Activated naive CD8-positive, alpha-beta T cell treated with anti-CD3 and anti-CD28 coated beads, Interleukin-2, amount 10 ng/mL, durations not matched to agents 7 days and 5 days (primary cell): ENCODE measurements at regions not wholly inside any gene's neighbourhood (a gene's known extent, or its start where the extent isn't known, plus 50 kb on each side); places are given as distances from the start of the nearest gene placed in this dataset.

ENCODE experiments used
- ATAC-seq: fragments of 150-1000 bp; cut with Tn5 transposase; one replicate; pipeline ENCODE4 v1.10.0; 2021; ENCODE audit warnings: low read depth, moderate library complexity
- POLR2A ChIA-PET: fragments of 350-600 bp; sonication (Branson Sonifier 250); formaldehyde crosslinking; loops from one replicate; lab custom pipeline; 2021; ENCODE audit warnings: antibody characterized with exemption; lab: Charles Lee
- DNase-seq: peaks from one replicate; pipeline ENCODE4 v3.0.0; 2021
- H3K27ac Mint-ChIP-seq: one replicate; pipeline ENCODE4 v1.8.0; 2022; ENCODE audit warnings: mild to moderate bottlenecking, mixed read lengths
- H3K27me3 Mint-ChIP-seq: one replicate; pipeline ENCODE4 v1.8.0; 2022; ENCODE audit warnings: mild to moderate bottlenecking, moderate library complexity, mixed read lengths
- H3K36me3 Mint-ChIP-seq: one replicate; pipeline ENCODE4 v1.8.0; 2021; ENCODE audit warnings: mild to moderate bottlenecking, mixed read lengths
- H3K4me1 Mint-ChIP-seq: one replicate; pipeline ENCODE4 v1.8.0; 2021; ENCODE audit warnings: mixed read lengths
- H3K4me3 Mint-ChIP-seq: one replicate; pipeline ENCODE4 v1.8.0; 2022; ENCODE audit warnings: mild to moderate bottlenecking, moderate library complexity, mixed read lengths
- H3K9me3 Mint-ChIP-seq: one replicate; pipeline ENCODE4 v1.8.0; 2021; ENCODE audit warnings: mixed read lengths

DNA sequence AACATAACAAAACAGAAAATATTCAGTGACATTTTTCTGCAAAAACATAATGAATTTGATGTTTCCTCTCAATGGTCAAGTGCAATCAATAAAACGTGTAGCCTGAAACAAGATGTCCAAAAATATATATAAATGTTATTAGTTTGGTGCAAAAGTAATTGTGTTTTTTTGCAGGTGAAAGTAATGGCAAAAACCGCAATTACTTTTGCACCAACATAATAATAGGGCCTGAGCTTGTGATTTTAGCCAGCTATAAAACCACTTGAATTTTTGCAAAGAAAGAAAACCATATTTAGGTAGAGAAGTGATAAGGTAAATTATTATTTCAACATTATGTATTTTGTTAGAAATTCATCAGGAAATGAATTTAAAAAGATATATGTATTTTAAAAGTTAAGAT lies 475.3 kb upstream of the AMOT start:
- no peaks in the 10 kb centered on the region for H3K9me3 Mint-ChIP-seq
- H3K36me3 Mint-ChIP-seq, result no peaks in the 10 kb centered on the region
- H3K27ac Mint-ChIP-seq, result no peak overlapping the region
- H3K4me1 Mint-ChIP-seq, result no peaks in the 10 kb centered on the region
- ATAC-seq (no peak), DNase-seq (no peak)
- H3K4me3 Mint-ChIP-seq, result no peak overlapping the region
- POLR2A ChIA-PET, result no interaction called here
- H3K27me3 Mint-ChIP-seq, result no peaks in the 10 kb centered on the region

DNA sequence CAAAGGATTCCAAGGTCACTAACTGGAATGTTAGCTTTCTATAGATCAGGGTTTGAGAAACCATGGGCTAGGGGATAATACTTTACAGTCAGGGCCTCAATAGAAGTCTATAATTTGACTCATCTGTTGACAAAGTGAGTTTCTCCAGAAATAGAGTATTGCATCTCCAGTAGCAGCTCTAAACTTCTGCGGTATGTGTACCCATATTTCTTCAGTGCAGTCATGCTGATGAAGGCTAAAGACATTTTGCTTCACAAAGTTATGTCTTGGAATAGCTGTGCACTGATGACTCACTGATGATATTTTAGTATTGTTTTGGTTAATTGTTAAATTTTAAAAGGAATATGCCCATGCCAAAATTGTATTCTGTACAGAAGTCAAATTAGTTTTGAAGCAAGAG lies 464.9 kb upstream of the AMOT start:
- Mint-ChIP-seq H3K4me3 (no peak overlapping the region), H3K27me3 (no peaks in the 10 kb centered on the region), H3K27ac (no peak overlapping the region), H3K9me3 (peaks cover 2% of the 10 kb centered on the region), H3K4me1 (no peaks in the 10 kb centered on the region), H3K36me3 (no peaks in the 10 kb centered on the region)
- POLR2A ChIA-PET, result no interaction called here
- ATAC-seq (no peak), DNase-seq (no peak)

DNA sequence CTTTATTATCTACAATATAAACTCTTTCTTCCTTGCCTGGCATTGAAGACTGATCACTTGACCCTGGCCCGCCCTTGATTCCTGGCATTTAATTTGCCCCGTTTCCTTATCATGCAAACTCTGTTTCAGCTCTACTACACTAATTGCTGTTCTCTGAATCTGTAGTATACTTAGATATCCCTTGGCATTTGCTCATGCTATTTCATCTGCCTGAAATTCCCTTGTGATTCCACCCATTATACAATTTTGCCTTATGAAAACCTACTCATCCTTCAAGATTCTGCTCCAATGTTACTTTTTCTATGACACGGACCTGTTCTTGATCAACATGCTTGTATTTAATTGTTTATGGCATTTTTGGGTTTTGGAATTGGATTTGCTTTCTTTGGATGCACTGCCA lies 459.9 kb upstream of the AMOT start:
- H3K27ac Mint-ChIP-seq, result no peak overlapping the region
- no peaks in the 10 kb centered on the region for H3K36me3 Mint-ChIP-seq
- ATAC-seq, result no peak
- POLR2A ChIA-PET, result no interaction called here
- no peaks in the 10 kb centered on the region for H3K4me1 Mint-ChIP-seq
- DNase-seq, result no peak
- no peaks in the 10 kb centered on the region for H3K27me3 Mint-ChIP-seq
- H3K4me3 Mint-ChIP-seq, result no peak overlapping the region
- peaks cover 3% of the 10 kb centered on the region for H3K9me3 Mint-ChIP-seq

DNA sequence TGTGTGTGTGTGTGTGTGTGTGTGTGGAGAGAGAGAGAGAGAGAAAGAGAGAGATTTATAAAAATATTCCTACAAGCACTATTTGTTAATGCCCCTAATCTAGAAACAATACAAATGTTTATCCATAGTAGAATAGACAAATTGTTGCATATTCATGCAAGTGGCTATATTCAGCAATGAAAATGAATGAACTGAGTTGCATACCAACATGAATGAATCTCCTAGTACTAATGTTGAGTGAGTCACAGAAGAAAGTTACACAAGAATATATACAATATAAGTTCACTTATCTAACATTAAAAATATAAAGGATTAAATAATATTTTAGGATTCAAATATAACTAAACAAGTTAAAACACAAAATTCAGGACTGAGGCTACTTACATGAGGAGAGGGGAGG lies 456.8 kb upstream of the AMOT start:
- ATAC-seq (no peak), DNase-seq (no peak)
- H3K4me1 Mint-ChIP-seq, result no peaks in the 10 kb centered on the region

DNA sequence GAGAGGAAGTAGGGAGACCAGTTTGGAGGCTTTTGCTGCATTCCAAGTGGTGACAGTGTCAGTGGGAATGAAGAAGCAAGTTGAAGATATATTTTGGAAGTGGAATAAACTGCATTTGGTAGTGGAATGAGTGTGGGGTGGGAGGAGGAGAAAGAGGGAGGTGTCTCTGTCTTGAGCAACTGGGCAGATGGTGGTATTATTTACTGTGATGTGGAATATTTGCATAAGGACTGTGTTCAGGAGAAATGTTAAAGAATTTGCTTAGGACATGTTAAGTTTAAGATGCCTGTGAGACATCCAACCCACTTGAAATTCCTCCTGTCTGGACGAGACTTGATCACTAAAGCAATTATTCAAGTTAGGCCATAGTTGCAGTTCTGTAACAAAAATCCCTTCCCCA lies 448.9 kb upstream of the AMOT start:
- Mint-ChIP-seq H3K36me3 (no peaks in the 10 kb centered on the region), H3K27ac (no peak overlapping the region), H3K4me3 (no peak overlapping the region), H3K9me3 (no peaks in the 10 kb centered on the region), H3K27me3 (no peaks in the 10 kb centered on the region), H3K4me1 (no peaks in the 10 kb centered on the region)
- ATAC-seq (no peak), DNase-seq (no peak)
- POLR2A ChIA-PET, result no interaction called here

More for the DNA sequence above, 456.8 kb upstream of the AMOT start:
- H3K36me3 Mint-ChIP-seq, result no peaks in the 10 kb centered on the region
- no peak overlapping the region for H3K4me3 Mint-ChIP-seq
- H3K9me3 Mint-ChIP-seq, result peaks cover 3% of the 10 kb centered on the region
- POLR2A ChIA-PET, result no interaction called here
- H3K27ac Mint-ChIP-seq, result no peak overlapping the region
- H3K27me3 Mint-ChIP-seq, result no peaks in the 10 kb centered on the region

DNA sequence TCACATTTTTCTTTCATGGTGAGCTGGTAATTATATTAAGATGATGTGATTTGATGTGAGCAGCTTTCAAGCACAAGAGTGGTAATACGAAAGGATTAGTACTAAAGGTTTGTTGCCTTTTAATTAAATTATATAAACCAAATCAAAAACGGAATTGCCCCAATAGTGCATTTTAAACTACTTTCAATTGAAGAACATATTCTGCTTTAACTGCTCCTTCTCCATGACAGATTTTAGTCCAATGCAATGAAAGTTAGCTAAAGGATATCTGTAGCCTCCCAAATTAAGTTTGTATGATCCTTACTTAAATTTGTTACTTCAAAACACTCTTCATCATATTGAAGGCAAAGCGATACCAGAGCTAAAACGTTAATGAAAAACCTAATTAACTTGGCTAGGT lies 447.1 kb upstream of the AMOT start:
- Mint-ChIP-seq H3K4me1 (no peaks in the 10 kb centered on the region), H3K27me3 (no peaks in the 10 kb centered on the region), H3K9me3 (no peaks in the 10 kb centered on the region), H3K4me3 (no peak overlapping the region), H3K36me3 (no peaks in the 10 kb centered on the region), H3K27ac (no peak overlapping the region)
- no peak for DNase-seq
- POLR2A ChIA-PET, result no interaction called here
- no peak for ATAC-seq

DNA sequence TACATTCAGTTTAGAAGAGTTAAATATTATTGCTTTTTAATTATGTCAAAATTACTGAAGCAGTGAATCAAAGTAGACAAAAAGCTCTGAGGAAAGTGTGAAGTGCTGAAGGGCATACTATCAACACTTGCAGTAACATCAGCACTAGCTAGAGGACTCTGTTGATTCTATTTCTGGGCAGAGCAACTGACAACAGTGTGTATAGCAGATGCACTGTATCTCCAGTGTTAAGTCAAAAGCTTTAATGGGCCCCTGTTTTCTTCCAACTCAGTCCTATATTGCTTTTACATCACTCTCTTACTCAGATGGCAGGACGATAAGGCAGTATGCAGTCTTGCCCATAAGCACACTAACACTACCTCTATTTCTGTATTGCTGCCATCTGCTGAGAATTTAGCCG lies 435.2 kb upstream of the AMOT start:
- DNase-seq, result no peak
- Mint-ChIP-seq H3K4me1 (no peaks in the 10 kb centered on the region), H3K9me3 (no peaks in the 10 kb centered on the region), H3K27ac (no peak overlapping the region), H3K27me3 (no peaks in the 10 kb centered on the region), H3K36me3 (no peaks in the 10 kb centered on the region), H3K4me3 (no peak overlapping the region)
- POLR2A ChIA-PET, result no interaction called here
- ATAC-seq, result no peak

DNA sequence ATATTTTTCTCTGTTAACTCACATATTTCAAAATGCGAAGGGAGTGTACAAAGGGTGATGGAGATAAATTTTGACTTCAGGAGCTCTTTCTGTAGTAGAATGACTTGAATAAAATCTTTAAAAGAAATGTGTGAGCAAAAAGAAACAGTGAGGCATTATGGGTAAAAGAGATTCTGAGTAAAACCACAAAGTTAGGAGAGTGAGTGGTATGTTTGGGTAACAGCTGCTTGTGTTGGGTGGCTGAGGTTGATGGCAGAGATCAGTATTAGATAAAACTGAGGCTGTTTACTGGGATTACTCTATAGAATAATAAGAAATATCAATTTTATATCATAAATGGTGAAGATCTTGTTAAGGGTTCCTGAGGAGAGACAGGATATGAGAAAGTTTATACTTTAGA lies 434.2 kb upstream of the AMOT start:
- no peaks in the 10 kb centered on the region for H3K4me1 Mint-ChIP-seq
- no peak overlapping the region for H3K27ac Mint-ChIP-seq
- H3K4me3 Mint-ChIP-seq, result no peak overlapping the region
- no peaks in the 10 kb centered on the region for H3K9me3 Mint-ChIP-seq
- ATAC-seq (no peak), DNase-seq (no peak)
- H3K27me3 Mint-ChIP-seq, result no peaks in the 10 kb centered on the region
- no peaks in the 10 kb centered on the region for H3K36me3 Mint-ChIP-seq
- POLR2A ChIA-PET, result no interaction called here

DNA sequence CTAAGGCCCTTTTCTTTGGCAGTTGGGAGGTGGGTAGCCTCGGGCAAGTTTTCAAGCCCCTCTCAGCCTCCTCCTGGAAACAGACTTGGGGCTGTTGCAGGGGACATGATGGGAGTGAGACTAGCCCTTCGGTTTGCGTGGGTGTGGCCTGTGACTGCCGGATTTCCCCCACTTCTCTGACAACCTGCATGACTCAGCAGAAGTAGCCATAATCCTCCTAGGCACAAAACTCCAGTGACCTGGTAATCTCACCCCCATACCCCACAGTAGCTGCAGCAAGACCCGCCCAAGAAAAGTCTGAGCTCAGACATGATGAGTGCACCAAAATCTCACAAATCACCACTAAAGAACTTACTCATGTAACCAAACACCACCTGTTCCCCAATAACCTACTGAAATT lies 433.7 kb upstream of the AMOT start:
- Mint-ChIP-seq H3K27me3 (no peaks in the 10 kb centered on the region), H3K27ac (no peak overlapping the region), H3K36me3 (no peaks in the 10 kb centered on the region), H3K4me3 (no peak overlapping the region), H3K9me3 (no peaks in the 10 kb centered on the region), H3K4me1 (no peaks in the 10 kb centered on the region)
- ATAC-seq (no peak), DNase-seq (no peak)
- POLR2A ChIA-PET, result no interaction called here

DNA sequence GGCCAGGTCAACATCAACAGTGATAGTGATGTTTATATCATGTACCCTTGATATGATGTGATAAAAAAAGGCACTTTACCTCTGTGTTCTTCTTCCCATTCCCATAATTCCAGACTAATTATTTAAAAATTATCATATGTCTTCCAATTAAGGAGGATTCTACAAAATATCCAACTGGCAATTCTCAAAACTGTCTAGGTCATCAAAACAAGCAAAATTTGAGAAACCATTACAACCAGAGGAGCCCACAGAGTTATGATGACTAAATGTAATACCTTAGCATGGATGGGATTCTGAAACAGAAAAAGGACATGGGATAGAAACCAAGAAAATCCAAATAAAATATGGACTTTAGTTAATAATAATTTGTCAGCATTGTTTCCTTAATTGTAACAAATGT lies 428.6 kb upstream of the AMOT start:
- H3K27ac Mint-ChIP-seq, result no peak overlapping the region
- DNase-seq (no peak), ATAC-seq (no peak)
- H3K4me1 Mint-ChIP-seq, result no peaks in the 10 kb centered on the region
- POLR2A ChIA-PET, result no interaction called here
- no peak overlapping the region for H3K4me3 Mint-ChIP-seq
- H3K27me3 Mint-ChIP-seq, result no peaks in the 10 kb centered on the region
- no peaks in the 10 kb centered on the region for H3K9me3 Mint-ChIP-seq
- H3K36me3 Mint-ChIP-seq, result no peaks in the 10 kb centered on the region

DNA sequence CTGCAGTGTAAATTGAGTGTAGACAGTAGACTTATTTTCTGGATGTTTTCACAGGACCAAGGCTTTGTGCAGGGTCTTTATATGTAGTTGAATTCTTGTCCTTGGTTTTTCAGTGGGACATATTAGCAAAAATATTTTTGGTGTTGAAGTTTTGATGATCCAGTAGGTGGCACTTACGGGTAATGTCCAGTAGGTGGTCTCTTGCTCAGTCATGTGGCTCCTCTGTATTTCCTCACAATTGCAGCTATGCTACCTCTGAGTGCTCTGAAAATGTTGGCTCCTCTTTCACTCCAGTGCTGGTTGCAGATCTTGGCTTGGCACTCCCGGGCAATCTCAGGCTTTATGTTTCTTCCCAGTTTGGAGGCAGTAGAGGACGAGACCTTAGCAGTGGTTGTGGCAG lies 419.8 kb upstream of the AMOT start:
- ATAC-seq (no peak), DNase-seq (no peak)
- POLR2A ChIA-PET, result no interaction called here
- H3K9me3 Mint-ChIP-seq, result no peaks in the 10 kb centered on the region
- no peaks in the 10 kb centered on the region for H3K4me1 Mint-ChIP-seq
- H3K27ac Mint-ChIP-seq, result no peak overlapping the region
- no peaks in the 10 kb centered on the region for H3K36me3 Mint-ChIP-seq
- no peak overlapping the region for H3K4me3 Mint-ChIP-seq
- no peaks in the 10 kb centered on the region for H3K27me3 Mint-ChIP-seq

DNA sequence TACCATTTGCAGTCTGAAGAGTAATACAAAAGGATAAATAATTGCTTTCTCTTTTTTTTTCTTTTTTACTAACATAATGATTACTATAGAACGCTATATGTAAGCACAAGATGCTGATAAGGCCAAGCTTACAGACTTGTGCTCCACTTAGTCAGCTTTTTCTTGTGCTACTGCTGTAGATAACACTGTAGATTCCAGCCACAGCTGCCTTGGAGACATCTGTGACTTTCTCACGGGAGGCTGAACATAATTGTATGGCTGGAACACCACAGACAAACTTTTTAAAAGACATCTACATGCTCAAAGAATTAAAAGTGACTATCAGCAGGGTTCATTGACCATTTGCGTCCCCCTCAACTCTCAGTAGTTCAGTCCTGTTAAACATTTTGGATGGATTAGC lies 381.7 kb upstream of the AMOT start:
- Mint-ChIP-seq H3K36me3 (no peaks in the 10 kb centered on the region), H3K4me1 (no peaks in the 10 kb centered on the region), H3K27me3 (no peaks in the 10 kb centered on the region), H3K27ac (no peak overlapping the region), H3K4me3 (no peak overlapping the region), H3K9me3 (peaks cover 3% of the 10 kb centered on the region)
- ATAC-seq (no peak), DNase-seq (no peak)
- POLR2A ChIA-PET, result no interaction called here

DNA sequence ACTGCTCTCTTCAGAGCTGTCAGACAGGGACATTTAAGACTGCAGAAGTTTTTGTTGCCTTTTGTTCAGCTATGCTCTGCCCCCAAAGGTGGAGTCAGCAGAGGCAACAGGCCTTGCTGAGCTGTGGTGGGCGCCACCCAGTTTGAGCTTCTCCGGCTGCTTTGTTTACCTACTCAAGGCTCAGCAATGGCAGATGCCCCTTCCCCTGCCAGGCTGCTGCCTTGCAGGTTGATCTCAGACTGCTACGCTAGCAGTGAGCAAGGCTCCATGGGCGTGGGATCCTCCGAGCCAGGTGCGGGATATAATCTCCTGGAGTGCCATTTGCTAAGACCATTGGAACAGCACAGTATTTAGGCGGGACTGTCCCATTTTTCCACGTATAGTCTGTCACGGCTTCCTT lies 371.4 kb upstream of the AMOT start:
- no peaks in the 10 kb centered on the region for H3K4me1 Mint-ChIP-seq
- H3K9me3 Mint-ChIP-seq, result peaks cover 7% of the 10 kb centered on the region
- DNase-seq (no peak), ATAC-seq (no peak)
- H3K27ac Mint-ChIP-seq, result no peak overlapping the region
- no peaks in the 10 kb centered on the region for H3K36me3 Mint-ChIP-seq
- H3K27me3 Mint-ChIP-seq, result no peaks in the 10 kb centered on the region
- POLR2A ChIA-PET, result no interaction called here
- no peak overlapping the region for H3K4me3 Mint-ChIP-seq

DNA sequence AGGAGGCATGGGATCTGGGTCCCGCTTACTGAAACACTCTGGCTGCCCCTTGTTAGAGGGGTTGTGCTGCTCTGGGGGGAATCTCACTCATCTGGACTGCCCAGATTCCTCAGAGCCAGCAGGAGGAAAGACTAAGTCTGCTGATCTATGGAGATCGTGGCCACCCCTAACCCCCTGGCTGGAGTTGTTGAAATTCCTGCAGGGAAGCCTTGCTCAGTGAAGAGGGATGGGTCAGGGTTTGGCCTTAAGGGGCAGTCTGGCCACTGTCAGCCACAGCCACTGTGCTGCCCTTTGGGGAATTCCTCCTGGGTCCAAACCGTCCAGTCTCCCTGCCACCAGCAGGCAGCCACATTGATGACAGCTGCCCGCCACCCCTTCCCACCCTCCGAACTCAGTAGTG lies 362.0 kb upstream of the AMOT start:
- no peaks in the 10 kb centered on the region for H3K36me3 Mint-ChIP-seq
- no peak for ATAC-seq
- no peaks in the 10 kb centered on the region for H3K27me3 Mint-ChIP-seq
- H3K27ac Mint-ChIP-seq, result no peak overlapping the region
- DNase-seq, result no peak
- peaks cover 3% of the 10 kb centered on the region for H3K9me3 Mint-ChIP-seq
- H3K4me1 Mint-ChIP-seq, result no peaks in the 10 kb centered on the region
- no peak overlapping the region for H3K4me3 Mint-ChIP-seq
- POLR2A ChIA-PET, result no interaction called here

DNA sequence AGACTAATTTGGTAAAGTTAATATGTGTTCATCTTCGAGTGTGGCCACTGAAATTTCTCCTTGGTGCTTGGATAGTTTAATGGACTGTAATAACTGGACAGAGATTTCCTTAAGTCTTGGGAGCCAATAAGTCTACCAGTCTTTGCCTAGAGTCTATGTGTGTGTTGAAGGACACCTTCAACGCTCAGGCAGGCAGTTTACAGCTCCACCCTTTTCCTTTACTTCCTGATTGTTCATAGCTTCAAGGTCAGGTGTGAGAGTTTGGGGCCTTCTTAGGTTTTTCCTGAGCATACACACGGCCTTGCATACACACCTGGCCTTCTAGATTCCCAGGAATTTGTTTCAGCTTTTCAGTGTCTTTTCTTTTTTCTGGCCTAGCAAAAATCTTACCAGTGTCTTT lies 355.3 kb upstream of the AMOT start:
- POLR2A ChIA-PET, result no interaction called here
- H3K9me3 Mint-ChIP-seq, result peaks cover 2% of the 10 kb centered on the region
- H3K36me3 Mint-ChIP-seq, result no peaks in the 10 kb centered on the region
- H3K27ac Mint-ChIP-seq, result no peak overlapping the region
- no peaks in the 10 kb centered on the region for H3K27me3 Mint-ChIP-seq
- H3K4me3 Mint-ChIP-seq, result no peak overlapping the region
- H3K4me1 Mint-ChIP-seq, result no peaks in the 10 kb centered on the region
- DNase-seq (no peak), ATAC-seq (no peak)
